ENCODE measurements at regions not wholly inside any gene's neighbourhood (a gene's known extent, or its start where the extent isn't known, plus 50 kb on each side); places are given as distances from the start of the nearest gene placed in this dataset.

GRCh38 chr2:16115881-16116830 lies 175.8 kb downstream of the MYCN start:
- DNase-seq (ENCODE audit: extremely low spot score, insufficient read length, low read depth) (no peak), FAIRE-seq (no peak)

GRCh38 chr2:16115291-16115690 lies 174.9 kb downstream of the MYCN start:
- FAIRE-seq (no peak), DNase-seq (ENCODE audit: extremely low spot score, insufficient read length, low read depth) (no peak)

- FAIRE-seq (no peak), DNase-seq (ENCODE audit: extremely low spot score, insufficient read length, low read depth) (no peak)
Observed at GRCh38 chr2:16114836-16115235, 174.5 kb downstream of the MYCN start.

GRCh38 chr2:16114070-16114469 lies 173.7 kb downstream of the MYCN start:
- FAIRE-seq (no peak), DNase-seq (ENCODE audit: extremely low spot score, insufficient read length, low read depth) (no peak)

GRCh38 chr2:16113568-16113967 lies 173.2 kb downstream of the MYCN start:
- FAIRE-seq = no peak
- no peak for DNase-seq (ENCODE audit: extremely low spot score, insufficient read length, low read depth)

- no peak for FAIRE-seq
- DNase-seq (ENCODE audit: extremely low spot score, insufficient read length, low read depth) = no peak
Observed at GRCh38 chr2:16112972-16113560, 172.7 kb downstream of the MYCN start.

- FAIRE-seq (no peak), DNase-seq (ENCODE audit: extremely low spot score, insufficient read length, low read depth) (no peak)
Observed at GRCh38 chr2:16112251-16112971, 172.1 kb downstream of the MYCN start.

- DNase-seq (ENCODE audit: extremely low spot score, insufficient read length, low read depth) (no peak), FAIRE-seq (no peak)
Observed at GRCh38 chr2:16111838-16112210, 171.5 kb downstream of the MYCN start.

GRCh38 chr2:16109821-16110310 lies 169.5 kb downstream of the MYCN start:
- no peak for DNase-seq (ENCODE audit: extremely low spot score, insufficient read length, low read depth)

GRCh38 chr2:16109368-16109820 lies 169.0 kb downstream of the MYCN start:
- DNase-seq (ENCODE audit: extremely low spot score, insufficient read length, low read depth) (no peak), FAIRE-seq (no peak)

More at GRCh38 chr2:16109821-16110310, 169.5 kb downstream of the MYCN start:
- FAIRE-seq = no peak

GRCh38 chr2:16107246-16107645 lies 166.9 kb downstream of the MYCN start:
- no peak for FAIRE-seq
- no peak for DNase-seq (ENCODE audit: extremely low spot score, insufficient read length, low read depth)

- no peak for FAIRE-seq
- no peak for DNase-seq (ENCODE audit: extremely low spot score, insufficient read length, low read depth)
Observed at GRCh38 chr2:16106619-16107018, 166.3 kb downstream of the MYCN start.

GRCh38 chr2:16105669-16106281 lies 165.4 kb downstream of the MYCN start:
- DNase-seq (ENCODE audit: extremely low spot score, insufficient read length, low read depth) = no peak
- no peak for FAIRE-seq

- FAIRE-seq (no peak), DNase-seq (ENCODE audit: extremely low spot score, insufficient read length, low read depth) (no peak)
Observed at GRCh38 chr2:16104949-16105668, 164.8 kb downstream of the MYCN start.

GRCh38 chr2:16104315-16104948 lies 164.1 kb downstream of the MYCN start:
- DNase-seq (ENCODE audit: extremely low spot score, insufficient read length, low read depth) = no peak
- FAIRE-seq = no peak

GRCh38 chr2:16103614-16104314 lies 163.4 kb downstream of the MYCN start:
- FAIRE-seq = no peak

GRCh38 chr2:16102976-16103380 lies 162.6 kb downstream of the MYCN start:
- DNase-seq (ENCODE audit: extremely low spot score, insufficient read length, low read depth) = no peak
- no peak for FAIRE-seq

More at GRCh38 chr2:16103614-16104314, 163.4 kb downstream of the MYCN start:
- DNase-seq (ENCODE audit: extremely low spot score, insufficient read length, low read depth) = no peak

- DNase-seq (ENCODE audit: extremely low spot score, insufficient read length, low read depth) (no peak), FAIRE-seq (no peak)
Observed at GRCh38 chr2:16102358-16102975, 162.1 kb downstream of the MYCN start.

All from GM18507 (cell line).